Upper lobe of left lung (tissue), 6 donors: ENCODE measurements at regions not wholly inside any gene's neighbourhood (a gene's known extent, or its start where the extent isn't known, plus 50 kb on each side); places are given as distances from the start of the nearest gene placed in this dataset.
A peak's percentile ranks its signal among the peaks of the same experiment; 100 is the strongest.

Experiments
- ATAC-seq, 2 donors: fragments of 200-7000 bp; cut with Tn5 transposase; one replicate each; pipeline ENCODE4 v1.9.1; 2022; ENCODE audit warnings: mild to moderate bottlenecking in 2 of 2, moderate library complexity in 2 of 2; ENCODE audit not compliant: low FRiP score in 2 of 2
- DNase-seq, 2 donors: peaks; one replicate each; pipeline ENCODE4 v3.0.0-alpha.2; 2019 to 2020
- H3K27ac ChIP-seq, 4 donors: fragments of 200-600 bp; sonication (generic); one replicate each; pipeline ENCODE4 v1.5.1; 2016 to 2019
- H3K27me3 ChIP-seq, 4 donors: fragments of 200-600 bp; sonication (generic); one replicate each; pipeline ENCODE4 v1.5.1; 2017 to 2019
- H3K36me3 ChIP-seq, 4 donors: fragments of 200-600 bp; sonication (generic); one replicate each; pipeline ENCODE4 v1.5.1; 2016 to 2019
- H3K4me1 ChIP-seq, 4 donors: fragments of 200-600 bp; sonication (generic); one replicate each; pipeline ENCODE4 v1.5.1; 2018 to 2019
- H3K4me3 ChIP-seq, 4 donors: fragments of 200-600 bp; sonication (generic); one replicate each; pipeline ENCODE4 v1.5.1; 2017 to 2019; ENCODE audit warnings: mild to moderate bottlenecking in 2 of 4, moderate library complexity in 1 of 4
- H3K9me3 ChIP-seq, 4 donors: fragments of 200-600 bp; sonication (generic); one replicate each; pipeline ENCODE4 v1.5.1; 2018 to 2019
- EP300 ChIP-seq, 4 donors: sonication (generic); formaldehyde crosslinking; IDR thresholded peaks; one replicate each; pipeline ENCODE4 v1.5.1; 2017; ENCODE audit warnings: antibody characterized with exemption in 4 of 4, control low read depth in 2 of 4
- POLR2A ChIP-seq, 4 donors: fragments of 450-650 bp; IDR thresholded peaks; one replicate each; pipeline ENCODE4 v1.5.1; 2016 to 2017; ENCODE audit warnings: antibody characterized with exemption in 4 of 4, mild to moderate bottlenecking in 2 of 4
- POLR2AphosphoS5 ChIP-seq, 2 donors: sonication (generic); formaldehyde crosslinking; IDR thresholded peaks; one replicate each; pipeline ENCODE4 v1.5.1; 2017; ENCODE audit warnings: antibody characterized with exemption in 2 of 2
- WGBS, 2 donors: methylation state at CpG; one replicate each; pipeline ENCODE4 v1.1.5; 2017 to 2018; 5-methylcytosine and 5-hydroxymethylcytosine counted together
- TF ChIP-seq, protein P1 (sequence below), 6 experiments: fragments of 450-650 bp in 4 of 6; fragments of 200-600 bp in 2 of 6; sonication (generic) in 2 of 6; IDR thresholded peaks; one replicate each; pipeline ENCODE4 v1.5.1; 2016 to 2019; ENCODE audit warnings: antibody characterized with exemption in 6 of 6
- donor health status: DM: no; HTN: no; CAD: no; lungs with moderate emphysema.
- donor health status: DM: no; HTN: yes; CAD: no; lungs with severe emphysema.

DNA sequence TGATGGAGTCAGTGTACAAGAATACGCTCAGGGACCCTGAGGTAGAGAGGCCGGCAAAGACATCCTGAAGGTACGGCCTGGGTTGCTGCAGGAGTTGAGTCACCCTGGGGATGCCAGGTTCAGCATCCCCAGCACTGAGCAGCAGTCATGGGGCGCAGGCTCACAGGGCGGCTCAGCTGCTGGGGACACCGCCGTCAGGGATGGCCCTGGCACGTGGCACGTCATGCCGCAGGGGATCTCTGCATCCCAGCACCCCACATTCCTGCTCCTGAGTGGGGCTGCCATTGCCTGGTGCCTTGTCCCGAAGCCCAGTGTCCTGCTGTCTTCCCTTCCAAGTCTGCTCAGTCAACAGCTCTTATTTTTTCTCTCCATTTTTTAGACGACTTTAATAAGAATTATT, 168.7 kb upstream of the NTM start:
- Histone ChIP-seq H3K4me1 (peaks cover 0 to 2% (median 0%) of the 10 kb centered on the region in 4 donors), H3K9me3 (no peaks in the 10 kb centered on the region), H3K36me3 (no peaks in the 10 kb centered on the region), H3K27me3 (no peaks in the 10 kb centered on the region), H3K27ac (no peak overlapping the region), H3K4me3 (no peak overlapping the region)
- ATAC-seq = no peak
- TF ChIP-seq POLR2AphosphoS5 (IDR thresholded peaks at IDR 0.05) = no peak
- TF ChIP-seq POLR2A (IDR thresholded peaks at IDR 0.05) = no peak
- TF ChIP-seq EP300 (IDR thresholded peaks at IDR 0.05) = no peak
- TF ChIP-seq, protein P1, sequence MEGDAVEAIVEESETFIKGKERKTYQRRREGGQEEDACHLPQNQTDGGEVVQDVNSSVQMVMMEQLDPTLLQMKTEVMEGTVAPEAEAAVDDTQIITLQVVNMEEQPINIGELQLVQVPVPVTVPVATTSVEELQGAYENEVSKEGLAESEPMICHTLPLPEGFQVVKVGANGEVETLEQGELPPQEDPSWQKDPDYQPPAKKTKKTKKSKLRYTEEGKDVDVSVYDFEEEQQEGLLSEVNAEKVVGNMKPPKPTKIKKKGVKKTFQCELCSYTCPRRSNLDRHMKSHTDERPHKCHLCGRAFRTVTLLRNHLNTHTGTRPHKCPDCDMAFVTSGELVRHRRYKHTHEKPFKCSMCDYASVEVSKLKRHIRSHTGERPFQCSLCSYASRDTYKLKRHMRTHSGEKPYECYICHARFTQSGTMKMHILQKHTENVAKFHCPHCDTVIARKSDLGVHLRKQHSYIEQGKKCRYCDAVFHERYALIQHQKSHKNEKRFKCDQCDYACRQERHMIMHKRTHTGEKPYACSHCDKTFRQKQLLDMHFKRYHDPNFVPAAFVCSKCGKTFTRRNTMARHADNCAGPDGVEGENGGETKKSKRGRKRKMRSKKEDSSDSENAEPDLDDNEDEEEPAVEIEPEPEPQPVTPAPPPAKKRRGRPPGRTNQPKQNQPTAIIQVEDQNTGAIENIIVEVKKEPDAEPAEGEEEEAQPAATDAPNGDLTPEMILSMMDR (IDR thresholded peaks at IDR 0.05) = no peak
- 88 to 90% methylated on average over 10 to 12 of the region's 12 CpGs for WGBS, 2 donors
- peak in 1 of 2 donors; percentile 53 for DNase-seq

DNA sequence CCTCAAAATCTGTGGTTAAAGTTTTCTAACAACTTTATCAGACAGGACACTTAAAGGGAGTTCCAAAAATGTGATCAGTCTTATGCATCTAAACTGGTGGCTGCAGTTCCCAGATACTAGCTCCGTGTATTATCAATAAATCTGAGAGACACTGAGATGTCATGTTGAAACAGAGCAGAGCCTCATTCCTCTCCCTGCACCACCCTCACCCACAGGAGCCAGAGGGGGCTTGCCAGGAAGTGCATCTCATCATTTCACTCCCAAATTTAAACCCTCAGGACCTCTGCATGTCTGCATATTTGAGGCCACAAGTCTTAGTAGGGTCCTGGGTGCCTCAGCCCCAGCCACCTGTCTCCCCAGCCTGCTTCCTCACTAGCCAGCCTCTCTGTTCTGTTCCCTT, 167.4 kb upstream of the NTM start:
- WGBS, 2 donors = 69 to 80% methylated on average over 1 of the region's 1 CpG
- Histone ChIP-seq H3K9me3 (no peaks in the 10 kb centered on the region), H3K4me1 (no peaks in the 10 kb centered on the region), H3K4me3 (no peak overlapping the region), H3K27ac (no peak overlapping the region), H3K36me3 (no peaks in the 10 kb centered on the region), H3K27me3 (no peaks in the 10 kb centered on the region)
- no peak for ATAC-seq
- DNase-seq = no peak
- TF ChIP-seq POLR2A (IDR thresholded peaks at IDR 0.05) (no peak), EP300 (IDR thresholded peaks at IDR 0.05) (no peak), POLR2AphosphoS5 (IDR thresholded peaks at IDR 0.05) (no peak)
- TF ChIP-seq, protein P1 (IDR thresholded peaks at IDR 0.05) = no peak

DNA sequence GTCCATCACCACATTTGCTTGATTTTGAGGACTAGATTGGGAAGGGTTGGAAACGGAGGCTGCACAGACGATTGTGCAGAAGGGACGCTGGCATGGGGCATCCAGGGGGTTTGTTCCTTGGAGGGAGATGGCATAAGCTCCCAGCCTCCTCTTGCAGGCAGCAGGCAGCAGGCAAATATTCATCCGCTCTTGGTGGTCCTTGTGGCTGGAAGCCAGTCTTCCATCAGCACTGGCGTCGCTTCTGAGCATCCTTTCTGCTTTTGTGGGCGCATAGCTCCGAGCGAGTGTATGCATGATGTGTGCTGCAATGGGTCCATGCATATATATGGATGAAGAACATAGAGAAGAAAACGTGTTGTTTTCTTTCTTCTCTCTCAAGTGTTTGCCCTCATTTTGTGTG, 166.1 kb upstream of the NTM start:
- no peaks in the 10 kb centered on the region for H3K4me1 ChIP-seq
- DNase-seq (no peak), ATAC-seq (no peak)
- H3K36me3 ChIP-seq = no peaks in the 10 kb centered on the region
- no peaks in the 10 kb centered on the region for H3K9me3 ChIP-seq
- 82 to 89% methylated on average over 8 to 10 of the region's 10 CpGs for WGBS, 2 donors
- no peak overlapping the region for H3K4me3 ChIP-seq
- TF ChIP-seq POLR2A (IDR thresholded peaks at IDR 0.05) (no peak), POLR2AphosphoS5 (IDR thresholded peaks at IDR 0.05) (no peak), EP300 (IDR thresholded peaks at IDR 0.05) (no peak)
- TF ChIP-seq, protein P1 (IDR thresholded peaks at IDR 0.05) = no peak
- H3K27me3 ChIP-seq = no peaks in the 10 kb centered on the region
- H3K27ac ChIP-seq = no peak overlapping the region

DNA sequence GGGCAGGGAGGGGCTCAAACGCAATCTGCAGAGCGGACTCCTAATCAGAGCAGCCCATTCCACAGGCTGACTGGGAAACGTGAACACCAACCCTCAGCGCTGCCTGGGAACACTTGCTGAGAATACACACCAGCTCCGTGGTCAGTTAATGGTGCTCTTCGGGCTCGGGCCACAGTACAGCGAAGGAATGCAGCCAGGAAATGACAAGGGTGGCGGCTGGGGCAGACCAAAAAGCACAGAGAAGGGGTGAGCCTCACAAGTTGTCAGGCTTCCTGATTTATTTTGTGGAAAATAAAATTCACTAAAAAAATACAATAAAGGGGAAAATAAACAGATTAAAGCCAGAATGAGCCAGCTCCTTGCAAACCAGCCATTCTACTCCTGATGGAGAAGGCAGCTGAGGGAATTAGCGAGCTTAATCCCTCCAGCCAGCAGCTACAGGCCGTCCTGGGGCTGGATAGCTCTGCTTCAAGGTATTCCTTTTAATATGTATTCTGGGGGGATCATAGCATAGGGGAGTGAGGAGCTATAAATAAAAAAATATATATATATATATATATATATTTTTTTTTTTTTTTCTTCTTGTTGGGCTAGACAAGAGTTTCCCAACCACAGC, 165.5 kb upstream of the NTM start:
- DNase-seq (no peak), ATAC-seq (no peak)
- TF ChIP-seq POLR2A (IDR thresholded peaks at IDR 0.05) = no peak
- TF ChIP-seq EP300 (IDR thresholded peaks at IDR 0.05) = no peak
- TF ChIP-seq, protein P1 (IDR thresholded peaks at IDR 0.05) = no peak
- no peak for TF ChIP-seq POLR2AphosphoS5 (IDR thresholded peaks at IDR 0.05)
- Histone ChIP-seq H3K4me1 (no peaks in the 10 kb centered on the region), H3K27ac (no peak overlapping the region), H3K27me3 (no peaks in the 10 kb centered on the region), H3K4me3 (no peak overlapping the region), H3K36me3 (no peaks in the 10 kb centered on the region), H3K9me3 (no peaks in the 10 kb centered on the region)
- 46 to 56% methylated on average over 11 of the region's 11 CpGs for WGBS, 2 donors

DNA sequence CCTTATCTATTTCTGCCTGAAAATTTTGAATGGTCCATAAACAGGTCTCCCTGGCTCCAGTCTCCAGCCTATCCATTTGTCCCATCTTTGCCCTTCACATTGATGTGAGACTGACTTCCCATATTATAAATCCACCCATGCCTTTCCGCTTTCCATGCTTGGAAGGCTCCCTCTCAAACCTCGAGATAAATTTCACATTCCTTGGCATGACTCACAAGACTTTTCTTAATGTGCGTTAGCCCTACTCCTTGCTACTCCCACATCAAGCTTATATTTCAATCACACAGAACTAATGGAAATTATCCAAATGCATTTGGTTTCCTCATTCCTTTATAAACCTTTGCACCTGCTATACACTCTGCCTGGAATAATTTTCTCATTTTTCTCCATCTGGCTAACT, 163.7 kb upstream of the NTM start:
- ATAC-seq (no peak), DNase-seq (no peak)
- Histone ChIP-seq H3K27me3 (no peaks in the 10 kb centered on the region), H3K27ac (no peak overlapping the region), H3K9me3 (no peaks in the 10 kb centered on the region), H3K4me3 (no peak overlapping the region), H3K36me3 (no peaks in the 10 kb centered on the region), H3K4me1 (no peaks in the 10 kb centered on the region)
- TF ChIP-seq, protein P1 (IDR thresholded peaks at IDR 0.05) = no peak
- TF ChIP-seq POLR2AphosphoS5 (IDR thresholded peaks at IDR 0.05) = no peak
- no peak for TF ChIP-seq POLR2A (IDR thresholded peaks at IDR 0.05)
- no peak for TF ChIP-seq EP300 (IDR thresholded peaks at IDR 0.05)
- WGBS, 2 donors = 84% methylated on average over 3 of the region's 3 CpGs
